HG02852 (cell line): ENCODE measurements at regions not wholly inside any gene's neighbourhood (a gene's known extent, or its start where the extent isn't known, plus 50 kb on each side); places are given as distances from the start of the nearest gene placed in this dataset.
"Not testable (repeated sequence)": the region's sequence is repeated elsewhere in the genome, so short reads cannot be mapped to it uniquely, and the experiment has no call there.

Source experiments
- ATAC-seq: cut with Tn5 transposase; IDR thresholded peaks from one replicate; pipeline ENCODE4 v1.9.1; 2021; ENCODE audit warnings: mild to moderate bottlenecking, moderate library complexity; ENCODE audit not compliant: unreplicated experiment

- no peak for ATAC-seq
These were observed 91.9 kb upstream of the RBPJ start for GRCh38 chr4:26228883-26229282.

DNA sequence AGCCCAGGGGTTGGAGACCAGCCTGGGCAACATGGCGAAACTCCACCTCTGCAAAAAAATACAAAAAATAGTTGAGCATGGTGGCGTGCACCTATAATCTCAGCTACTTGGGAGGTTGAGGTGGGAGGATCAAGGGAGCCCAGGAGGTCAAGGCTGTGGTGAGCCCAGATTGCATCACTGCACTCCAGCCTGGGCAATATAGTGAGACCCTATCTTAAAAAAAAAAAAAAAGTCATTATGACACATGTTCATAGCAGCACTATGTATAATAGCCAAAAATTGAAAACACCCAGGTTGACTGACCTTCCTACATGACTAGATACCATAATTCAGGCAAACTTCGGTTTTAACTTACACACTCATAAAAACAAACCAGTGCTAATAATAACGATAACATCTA lies 90.8 kb upstream of the RBPJ start:
- no peak for ATAC-seq

GRCh38 chr4:26233350-26233749 lies 87.5 kb upstream of the RBPJ start:
- no peak for ATAC-seq

GRCh38 chr4:26235500-26235899 lies 85.3 kb upstream of the RBPJ start:
- ATAC-seq, result no peak

- ATAC-seq, result no peak
These were observed 82.9 kb upstream of the RBPJ start for GRCh38 chr4:26237916-26238315.

- ATAC-seq, result no peak
These were observed 82.4 kb upstream of the RBPJ start for GRCh38 chr4:26238426-26238777.

GRCh38 chr4:26238778-26239679 lies 81.8 kb upstream of the RBPJ start:
- ATAC-seq, result no peak

GRCh38 chr4:26239801-26240200 lies 81.0 kb upstream of the RBPJ start:
- ATAC-seq, result no peak

- no peak for ATAC-seq
These were observed 79.6 kb upstream of the RBPJ start for GRCh38 chr4:26241179-26241578.

DNA sequence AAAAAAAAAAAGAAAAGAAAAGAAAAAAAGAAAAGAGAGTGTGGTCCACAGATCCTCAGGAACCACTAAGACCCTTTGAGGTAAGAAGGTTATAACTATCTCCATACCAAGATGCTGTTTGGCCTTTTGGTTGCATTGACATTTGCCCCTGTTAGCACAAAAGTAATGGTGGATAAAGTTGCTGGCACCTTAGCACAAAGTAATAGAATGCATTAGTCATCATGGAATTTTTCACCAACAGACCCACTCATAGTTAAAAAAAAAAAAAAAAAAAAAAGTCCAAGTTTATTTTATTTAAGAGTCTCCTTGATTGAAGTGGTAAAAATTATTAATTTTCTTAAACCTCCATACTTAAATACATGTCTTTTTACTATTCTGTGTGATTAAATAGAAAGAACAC lies 78.4 kb upstream of the RBPJ start:
- ATAC-seq, result no peak

DNA sequence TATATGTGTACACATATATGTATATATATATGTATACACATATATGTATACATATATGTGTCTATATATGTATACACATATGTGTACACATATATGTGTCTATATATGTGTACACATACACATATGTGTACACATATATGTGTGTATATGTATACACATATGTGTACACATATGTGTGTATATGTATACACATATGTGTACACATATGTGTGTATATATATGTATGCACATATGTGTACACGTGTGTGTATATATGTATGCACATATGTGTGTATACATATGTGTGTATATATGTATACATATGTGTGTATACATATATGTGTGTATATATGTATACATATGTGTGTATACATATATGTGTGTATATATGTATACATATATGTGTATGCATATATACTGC lies 76.7 kb upstream of the RBPJ start:
- not testable (repeated sequence) for ATAC-seq

GRCh38 chr4:26248647-26249046 lies 72.2 kb upstream of the RBPJ start:
- no peak for ATAC-seq

- no peak for ATAC-seq
These were observed 68.3 kb upstream of the RBPJ start for GRCh38 chr4:26252349-26253025.

DNA sequence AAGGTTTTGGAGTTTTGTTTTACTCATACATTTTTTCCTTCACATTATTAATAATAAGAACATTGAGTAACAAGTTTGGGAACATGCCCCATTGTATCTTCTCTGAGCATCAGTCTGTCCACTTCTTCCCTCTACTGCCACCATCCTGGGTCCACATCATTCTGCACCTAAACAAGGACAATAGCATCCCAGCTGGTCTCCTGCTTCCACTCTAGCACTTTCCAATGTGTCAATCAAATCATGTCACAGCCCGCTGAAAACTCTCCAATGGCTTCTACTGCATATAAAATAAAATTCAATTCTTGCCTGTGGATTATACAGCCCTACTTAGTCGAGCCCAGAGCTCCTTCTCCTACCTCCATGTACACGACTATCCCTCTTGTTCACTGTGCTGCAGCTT lies 66.8 kb upstream of the RBPJ start:
- ATAC-seq, result no peak

DNA sequence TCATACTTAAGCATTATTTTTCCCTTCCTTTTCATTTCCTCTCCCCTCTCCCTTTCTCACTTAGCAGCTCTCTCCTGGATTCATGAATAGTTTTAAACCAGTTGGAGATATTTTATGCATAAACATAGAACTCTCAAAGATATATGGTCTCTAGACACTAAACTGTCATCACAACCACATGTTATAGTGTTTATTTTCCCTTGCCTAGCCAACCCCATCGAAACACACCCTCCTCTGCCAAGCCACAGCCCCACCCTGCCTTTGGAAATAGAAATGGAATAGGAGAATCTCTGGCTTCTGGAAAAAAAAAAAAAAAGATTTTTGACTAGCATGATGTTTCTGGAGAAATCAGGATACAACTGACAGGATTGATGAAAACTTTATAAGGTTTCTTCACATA lies 64.8 kb upstream of the RBPJ start:
- ATAC-seq, result no peak

GRCh38 chr4:26257444-26257843 lies 63.4 kb upstream of the RBPJ start:
- ATAC-seq, result not testable (repeated sequence)

DNA sequence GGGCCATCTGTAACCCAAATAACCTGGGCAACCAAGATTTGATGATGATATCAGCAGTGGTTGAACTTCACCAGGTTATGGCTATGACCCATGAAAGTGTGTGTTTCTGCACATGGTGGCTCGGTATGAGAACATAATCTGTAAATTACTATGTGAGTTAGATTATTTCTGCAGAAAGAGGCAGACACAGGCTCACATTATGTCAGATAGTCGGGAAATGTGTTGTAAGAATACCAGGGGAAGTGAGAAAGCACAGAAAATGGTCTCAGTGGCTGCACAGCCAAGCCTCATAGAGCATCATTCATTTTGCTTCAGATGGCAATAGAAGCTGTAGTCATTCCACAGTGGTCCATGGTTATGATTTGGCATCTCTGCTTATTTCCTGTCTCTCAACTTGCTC lies 63.0 kb upstream of the RBPJ start:
- peak; percentile 91 for ATAC-seq

GRCh38 chr4:26260571-26260970 lies 60.2 kb upstream of the RBPJ start:
- ATAC-seq, result no peak

DNA sequence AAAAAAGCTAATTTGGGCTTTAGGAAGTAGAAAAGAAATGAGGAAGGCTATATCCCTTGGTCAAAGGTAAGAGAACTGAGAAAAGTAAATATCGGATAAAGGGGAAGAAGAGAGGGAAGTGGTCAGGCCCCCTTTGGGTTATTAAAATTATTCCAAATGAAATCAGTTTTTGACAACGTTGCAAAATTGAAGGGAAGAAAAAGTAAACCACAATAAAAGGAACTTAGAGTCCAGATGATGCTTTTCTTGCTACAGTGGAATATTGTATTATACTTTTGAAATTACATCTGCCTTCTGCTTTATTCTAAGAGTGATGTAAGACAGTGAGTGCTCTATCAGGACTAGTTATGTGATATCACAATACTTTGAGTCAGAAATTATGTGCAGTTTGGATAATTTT lies 59.4 kb upstream of the RBPJ start:
- ATAC-seq, result no peak

GRCh38 chr4:26263165-26263564 lies 57.6 kb upstream of the RBPJ start:
- ATAC-seq, result no peak

- ATAC-seq, result no peak
These were observed 56.7 kb upstream of the RBPJ start for GRCh38 chr4:26264109-26264508.

DNA sequence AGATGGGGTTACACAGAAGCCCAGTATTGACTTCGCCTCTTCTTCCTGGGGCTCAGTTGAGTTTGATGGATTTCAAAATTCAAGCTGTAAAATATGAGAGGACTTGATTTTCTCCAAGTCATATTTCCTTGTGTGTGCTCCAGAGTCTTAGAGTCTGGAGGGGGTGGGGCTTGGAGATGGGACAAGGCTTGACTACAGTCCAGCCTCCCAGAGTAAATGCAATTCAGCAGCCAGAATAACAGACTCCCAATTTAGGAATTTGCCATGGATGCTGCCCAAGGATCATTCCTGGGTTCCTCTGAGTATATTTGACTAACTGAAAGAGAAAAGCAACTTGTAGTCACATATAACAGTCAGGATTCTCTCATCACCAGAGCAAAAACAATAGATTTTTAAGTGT lies 53.7 kb upstream of the RBPJ start:
- no peak for ATAC-seq
